NCI-H2171 (cell line): ENCODE measurements at regions not wholly inside any gene's neighbourhood (a gene's known extent, or its start where the extent isn't known, plus 50 kb on each side); places are given as distances from the start of the nearest gene placed in this dataset.

Experiments
- DNase-seq: peaks from one replicate; lab custom pipeline; 2025; lab: John Stamatoyannopoulos, UW

GRCh38 chr10:80860719-80861118 is 323.0 kb downstream of the SH2D4B start:
- no peak for DNase-seq

GRCh38 chr10:80861882-80862281 is 324.2 kb downstream of the SH2D4B start:
- DNase-seq, result no peak

GRCh38 chr10:80870282-80870681 is 332.6 kb downstream of the SH2D4B start:
- no peak for DNase-seq

GRCh38 chr10:80871083-80871482 is 333.4 kb downstream of the SH2D4B start:
- no peak for DNase-seq

- no peak for DNase-seq
Observed at GRCh38 chr10:80878330-80878729, 340.6 kb downstream of the SH2D4B start.

- no peak for DNase-seq
Observed at GRCh38 chr10:80890146-80890545, 352.4 kb downstream of the SH2D4B start.

- no peak for DNase-seq
Observed at GRCh38 chr10:80893256-80893655, 355.6 kb downstream of the SH2D4B start.

- no peak for DNase-seq
Observed at GRCh38 chr10:80894311-80894791, 356.6 kb downstream of the SH2D4B start.

GRCh38 chr10:80894797-80895467 is 357.2 kb downstream of the SH2D4B start:
- DNase-seq, result no peak

- no peak for DNase-seq
Observed at GRCh38 chr10:80896076-80896475, 358.4 kb downstream of the SH2D4B start.

GRCh38 chr10:80896959-80897358 is 359.3 kb downstream of the SH2D4B start:
- DNase-seq, result no peak

- peak; percentile 38 for DNase-seq
Observed at GRCh38 chr10:80900661-80901060, 363.0 kb downstream of the SH2D4B start.

- DNase-seq, result no peak
Observed at GRCh38 chr10:80908611-80909010, 370.9 kb downstream of the SH2D4B start.

GRCh38 chr10:80909254-80909653 is 371.6 kb downstream of the SH2D4B start:
- DNase-seq, result no peak

- no peak for DNase-seq
Observed at GRCh38 chr10:80917636-80918035, 379.9 kb downstream of the SH2D4B start.

- DNase-seq, result no peak
Observed at GRCh38 chr10:80921032-80921431, 383.3 kb downstream of the SH2D4B start.

GRCh38 chr10:80924063-80924952 is 386.6 kb downstream of the SH2D4B start:
- no peak for DNase-seq

- no peak for DNase-seq
Observed at GRCh38 chr10:80927419-80928078, 389.8 kb downstream of the SH2D4B start.

- DNase-seq, result no peak
Observed at GRCh38 chr10:80938903-80939302, 401.2 kb downstream of the SH2D4B start.

- DNase-seq, result no peak
Observed at GRCh38 chr10:80945264-80945880, 407.7 kb downstream of the SH2D4B start.

- DNase-seq, result no peak
Observed at GRCh38 chr10:80946073-80946472, 408.4 kb downstream of the SH2D4B start.
